ENCODE measurements at regions not wholly inside any gene's neighbourhood (a gene's known extent, or its start where the extent isn't known, plus 50 kb on each side); places are given as distances from the start of the nearest gene placed in this dataset.

DNA sequence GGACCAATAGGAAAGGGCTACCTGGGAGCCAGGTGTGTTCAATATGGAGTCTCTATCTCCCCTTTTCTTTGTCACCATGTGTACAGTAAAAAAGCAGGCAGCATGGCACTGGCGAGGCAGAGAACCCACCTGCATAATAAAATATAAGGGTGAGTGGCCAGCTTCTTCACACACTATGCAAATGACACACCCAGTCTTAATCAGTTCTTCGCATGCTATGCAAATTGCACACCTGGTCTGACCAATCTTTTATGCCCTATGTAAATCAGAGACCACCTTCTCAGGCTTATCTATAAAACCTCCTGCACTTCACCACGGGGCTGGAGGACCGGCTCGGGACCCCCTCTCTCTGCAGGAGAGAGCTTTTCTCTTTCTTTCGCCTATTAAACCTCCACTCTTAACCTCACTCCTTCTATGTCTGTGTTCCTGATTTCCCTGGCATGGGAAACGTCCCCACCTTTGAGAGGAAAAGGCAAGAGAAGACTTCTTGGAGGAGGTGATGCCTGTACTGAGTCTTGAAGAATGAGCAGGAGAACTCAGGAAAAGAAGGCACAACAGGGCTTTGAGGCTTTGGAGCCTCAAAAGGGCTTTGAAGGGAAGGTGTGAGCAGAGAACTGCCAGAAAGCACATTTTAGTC lies 502.1 kb downstream of the GRIN2A start:
- TF ChIP-seq, protein P1, sequence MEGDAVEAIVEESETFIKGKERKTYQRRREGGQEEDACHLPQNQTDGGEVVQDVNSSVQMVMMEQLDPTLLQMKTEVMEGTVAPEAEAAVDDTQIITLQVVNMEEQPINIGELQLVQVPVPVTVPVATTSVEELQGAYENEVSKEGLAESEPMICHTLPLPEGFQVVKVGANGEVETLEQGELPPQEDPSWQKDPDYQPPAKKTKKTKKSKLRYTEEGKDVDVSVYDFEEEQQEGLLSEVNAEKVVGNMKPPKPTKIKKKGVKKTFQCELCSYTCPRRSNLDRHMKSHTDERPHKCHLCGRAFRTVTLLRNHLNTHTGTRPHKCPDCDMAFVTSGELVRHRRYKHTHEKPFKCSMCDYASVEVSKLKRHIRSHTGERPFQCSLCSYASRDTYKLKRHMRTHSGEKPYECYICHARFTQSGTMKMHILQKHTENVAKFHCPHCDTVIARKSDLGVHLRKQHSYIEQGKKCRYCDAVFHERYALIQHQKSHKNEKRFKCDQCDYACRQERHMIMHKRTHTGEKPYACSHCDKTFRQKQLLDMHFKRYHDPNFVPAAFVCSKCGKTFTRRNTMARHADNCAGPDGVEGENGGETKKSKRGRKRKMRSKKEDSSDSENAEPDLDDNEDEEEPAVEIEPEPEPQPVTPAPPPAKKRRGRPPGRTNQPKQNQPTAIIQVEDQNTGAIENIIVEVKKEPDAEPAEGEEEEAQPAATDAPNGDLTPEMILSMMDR (IDR thresholded peaks at IDR 0.05), result no peak
- no peak for TF ChIP-seq EP300 (IDR thresholded peaks at IDR 0.05)

All from sigmoid colon (tissue), 4 donors.